GM21447 (cell line): ENCODE measurements at regions not wholly inside any gene's neighbourhood (a gene's known extent, or its start where the extent isn't known, plus 50 kb on each side); places are given as distances from the start of the nearest gene placed in this dataset.

ENCODE experiments used
- ATAC-seq: cut with Tn5 transposase; IDR thresholded peaks from one replicate; pipeline ENCODE4 v1.9.1; 2021; ENCODE audit not compliant: unreplicated experiment

GRCh38 chr18:43481069-43481468 lies 203.8 kb upstream of the SYT4 start:
- no peak for ATAC-seq

- no peak for ATAC-seq
Measured at GRCh38 chr18:43482136-43482535, 204.8 kb upstream of the SYT4 start.

- ATAC-seq: no peak
Measured at GRCh38 chr18:43482600-43482999, 205.3 kb upstream of the SYT4 start.

DNA sequence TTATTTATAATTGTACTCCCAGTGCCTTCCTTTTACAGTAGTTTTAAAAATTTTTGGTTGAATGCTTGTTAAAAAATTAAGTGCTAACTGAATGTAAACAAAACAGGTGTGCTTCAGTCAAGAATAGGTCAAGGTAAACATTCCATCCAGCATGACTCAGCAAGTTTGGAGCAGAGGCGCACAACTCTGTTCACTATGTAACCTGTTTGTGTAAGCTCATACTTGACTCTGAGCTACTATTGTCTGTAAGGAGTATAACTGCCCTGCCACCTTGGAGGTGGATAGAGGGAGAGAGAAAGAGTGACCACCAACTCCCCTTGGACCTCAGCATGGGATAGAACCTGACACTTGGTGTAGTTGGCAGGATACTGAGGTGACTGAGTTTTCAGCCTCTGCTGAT lies 207.4 kb upstream of the SYT4 start:
- no peak for ATAC-seq

DNA sequence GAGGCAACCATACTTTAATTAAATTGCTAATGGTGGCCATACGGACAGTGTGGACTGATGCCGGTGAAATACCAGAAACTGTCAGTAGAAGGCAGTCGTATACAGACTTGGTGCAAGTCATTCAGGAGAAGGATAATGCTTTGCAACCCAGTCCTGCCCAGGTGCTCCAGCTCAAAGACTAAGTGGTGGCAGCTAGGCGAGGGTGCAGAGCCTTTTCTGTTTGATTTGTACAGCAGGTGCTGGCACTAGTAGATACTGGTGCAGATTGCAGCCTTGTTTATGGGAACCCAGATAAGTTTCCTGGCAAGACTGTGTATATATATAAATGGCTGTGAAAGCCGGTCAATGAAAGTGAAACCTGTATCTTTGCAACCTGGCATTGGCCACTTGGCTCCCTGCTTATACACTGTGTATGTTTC lies 208.3 kb upstream of the SYT4 start:
- ATAC-seq: no peak

- ATAC-seq: no peak
Measured at GRCh38 chr18:43486462-43486861, 209.2 kb upstream of the SYT4 start.

- ATAC-seq: no peak
Measured at GRCh38 chr18:43501099-43501498, 223.8 kb upstream of the SYT4 start.

GRCh38 chr18:43506935-43507334 lies 229.6 kb upstream of the SYT4 start:
- no peak for ATAC-seq

GRCh38 chr18:43507842-43508481 lies 230.7 kb upstream of the SYT4 start:
- no peak for ATAC-seq

- ATAC-seq: no peak
Measured at GRCh38 chr18:43514747-43515146, 237.5 kb upstream of the SYT4 start.

- ATAC-seq: no peak
Measured at GRCh38 chr18:43515481-43515880, 238.2 kb upstream of the SYT4 start.

DNA sequence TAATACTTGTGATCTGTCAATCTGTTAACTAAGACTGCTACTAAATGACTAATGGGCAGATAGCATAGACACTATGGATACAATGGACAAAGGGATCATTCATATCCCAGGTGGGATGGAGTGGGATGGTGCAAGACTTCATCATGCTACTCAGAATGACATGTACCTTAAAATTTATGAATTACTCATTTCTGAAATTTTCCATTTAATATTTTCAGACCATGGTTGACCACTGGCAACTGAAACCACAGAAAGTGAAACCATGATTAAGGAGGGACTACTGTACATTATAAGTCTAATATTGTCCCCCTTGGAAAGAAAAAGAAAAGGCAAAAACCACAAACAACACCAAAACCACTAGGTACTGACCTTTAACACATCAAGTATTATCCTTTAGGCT lies 247.0 kb upstream of the SYT4 start:
- no peak for ATAC-seq

DNA sequence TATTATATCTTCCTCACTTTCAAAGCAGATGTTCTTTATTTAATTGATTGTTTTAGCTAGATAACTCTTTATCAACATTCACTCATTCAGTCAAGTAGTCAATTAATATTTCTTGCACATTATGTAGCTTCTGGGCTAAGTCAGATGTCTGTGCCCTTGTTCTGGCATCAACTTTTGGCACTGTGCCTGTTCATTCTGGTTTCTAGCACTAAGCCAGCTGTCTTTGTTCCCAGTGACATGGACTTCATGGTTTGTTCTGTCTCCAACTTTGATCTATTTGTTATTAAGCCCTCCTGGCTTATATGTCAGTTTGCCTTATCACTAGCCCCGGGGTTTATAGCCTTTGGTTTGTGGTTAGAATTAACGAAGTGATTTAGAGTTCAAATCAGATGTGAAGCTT lies 247.9 kb upstream of the SYT4 start:
- no peak for ATAC-seq

DNA sequence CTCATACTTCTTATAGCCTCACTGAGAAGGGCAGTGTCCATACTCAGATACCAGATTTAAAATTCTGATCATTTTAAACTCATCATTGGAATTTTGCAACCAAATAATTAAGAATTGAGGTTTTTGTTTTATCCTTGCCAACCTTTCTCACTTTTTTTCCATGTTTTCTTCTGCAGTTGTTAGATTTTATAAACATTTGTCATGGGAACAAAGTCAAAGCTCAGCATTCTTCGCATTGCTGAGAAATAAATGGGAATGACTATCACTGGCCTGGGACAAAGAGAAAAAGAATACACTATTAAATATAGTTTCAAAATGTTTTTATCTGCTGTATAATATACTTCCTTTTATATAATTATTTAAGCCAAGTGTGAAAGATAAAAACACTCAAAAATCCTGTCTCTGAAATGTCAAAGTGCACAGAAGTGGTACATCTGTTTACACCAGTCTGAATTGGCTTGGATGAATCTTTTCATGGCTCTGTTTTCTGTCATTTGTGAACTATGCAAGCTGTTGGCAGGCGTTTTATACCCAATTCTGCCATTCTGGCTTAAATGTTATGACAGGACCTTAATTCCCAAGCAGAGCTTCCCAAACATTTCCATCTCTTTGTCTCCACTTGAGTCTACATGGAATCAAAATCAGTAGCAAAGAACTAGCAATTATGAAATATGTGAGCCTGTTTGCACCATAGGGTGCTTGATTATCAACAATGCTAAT lies 249.3 kb upstream of the SYT4 start:
- ATAC-seq: no peak

GRCh38 chr18:43531438-43531837 lies 254.1 kb upstream of the SYT4 start:
- no peak for ATAC-seq

GRCh38 chr18:43533371-43533770 lies 256.1 kb upstream of the SYT4 start:
- no peak for ATAC-seq

GRCh38 chr18:43534511-43534910 lies 257.2 kb upstream of the SYT4 start:
- no peak for ATAC-seq

DNA sequence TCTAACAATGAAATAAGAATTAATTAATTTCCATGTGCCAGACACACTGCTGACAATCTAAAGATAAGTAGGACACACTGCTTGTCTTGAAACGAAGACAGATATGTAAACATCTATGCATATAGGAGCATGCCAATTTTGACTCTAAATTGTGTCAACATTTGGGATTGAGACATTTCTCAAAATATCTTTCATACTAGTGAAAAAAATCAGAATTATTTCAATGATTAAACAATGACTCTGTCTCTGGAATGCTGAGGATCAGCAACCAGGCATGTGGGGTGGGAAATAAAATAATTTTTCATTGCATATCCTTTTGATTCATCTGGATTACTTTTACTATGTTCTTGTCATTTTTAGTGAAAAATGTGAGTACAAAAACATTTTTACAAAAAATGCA lies 262.6 kb upstream of the SYT4 start:
- ATAC-seq: no peak

DNA sequence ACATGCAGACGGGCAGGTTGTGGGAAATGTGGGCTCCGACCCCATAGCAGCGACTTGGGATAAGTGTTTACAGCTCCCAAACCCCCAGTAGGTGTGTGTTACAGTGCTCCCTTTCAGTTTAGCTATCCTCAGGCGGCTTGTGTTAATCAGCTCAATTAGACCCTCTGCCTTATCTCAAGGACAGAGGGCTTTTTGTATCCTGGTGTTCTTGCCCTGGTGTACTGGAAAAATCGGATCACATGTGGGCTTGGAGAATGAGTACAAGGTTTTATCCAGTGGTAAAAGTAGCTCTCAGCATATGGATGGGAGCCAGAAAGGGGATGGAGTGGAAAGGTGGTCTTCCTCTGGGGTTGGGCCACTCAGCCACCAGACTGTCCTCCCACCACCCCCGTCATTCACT lies 264.7 kb upstream of the SYT4 start:
- no peak for ATAC-seq

- no peak for ATAC-seq
Measured at GRCh38 chr18:43543236-43543635, 265.9 kb upstream of the SYT4 start.

GRCh38 chr18:43547456-43547855 lies 270.2 kb upstream of the SYT4 start:
- ATAC-seq: no peak

- no peak for ATAC-seq
Measured at GRCh38 chr18:43559507-43559906, 282.2 kb upstream of the SYT4 start.

DNA sequence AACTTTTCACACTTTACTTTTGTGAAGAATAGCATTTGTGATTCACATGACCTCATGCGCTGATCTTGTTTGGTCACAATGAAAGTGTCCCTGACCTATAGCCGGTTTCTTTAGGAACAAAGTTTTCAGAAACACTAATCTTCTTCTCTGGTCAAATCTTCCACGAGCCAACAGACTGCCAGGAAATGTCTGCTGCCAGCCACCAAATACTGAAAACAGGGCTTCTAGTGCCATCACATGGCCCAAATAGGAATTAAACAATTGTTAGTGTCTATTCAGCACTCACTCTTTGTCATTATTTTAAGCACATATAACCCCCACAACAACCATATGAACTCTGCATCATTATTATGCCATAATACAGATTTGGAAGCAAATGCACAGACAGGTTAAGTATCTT lies 286.5 kb upstream of the SYT4 start:
- no peak for ATAC-seq
